Activated CD8-positive, alpha-beta memory T cell treated with anti-CD3 and anti-CD28 coated beads, Interleukin-2, amount 50 U/mL, for 1 hour (primary cell): ENCODE measurements at regions not wholly inside any gene's neighbourhood (a gene's known extent, or its start where the extent isn't known, plus 50 kb on each side); places are given as distances from the start of the nearest gene placed in this dataset.
"Not testable (repeated sequence)": the region's sequence is repeated elsewhere in the genome, so short reads cannot be mapped to it uniquely, and the experiment has no call there.

Source experiments
- DNase-seq: peaks from one replicate; pipeline ENCODE4 v3.0.0-alpha.2; 2020; ENCODE audit errors: extremely low read depth

- not testable (repeated sequence) for DNase-seq
Observed at GRCh38 chr10:45056806-45057205, 56.1 kb downstream of the ZNF22 start.

GRCh38 chr10:45058580-45058979 is 57.9 kb downstream of the ZNF22 start:
- no peak for DNase-seq

GRCh38 chr10:45058992-45059561 is 58.4 kb downstream of the ZNF22 start:
- no peak for DNase-seq

GRCh38 chr10:45059632-45060031 is 58.9 kb downstream of the ZNF22 start:
- DNase-seq = no peak

- no peak for DNase-seq
Observed at GRCh38 chr10:45061982-45062381, 61.3 kb downstream of the ZNF22 start.

GRCh38 chr10:45063591-45064231 is 63.0 kb downstream of the ZNF22 start:
- DNase-seq = no peak

- no peak for DNase-seq
Observed at GRCh38 chr10:45064998-45065397, 64.3 kb downstream of the ZNF22 start.

GRCh38 chr10:45071043-45071813 is 70.5 kb downstream of the ZNF22 start:
- no peak for DNase-seq

- DNase-seq = no peak
Observed at GRCh38 chr10:45075216-45075615, 74.5 kb downstream of the ZNF22 start.

GRCh38 chr10:45075826-45076380 is 75.2 kb downstream of the ZNF22 start:
- no peak for DNase-seq

- no peak for DNase-seq
Observed at GRCh38 chr10:45076891-45077290, 76.2 kb downstream of the ZNF22 start.

GRCh38 chr10:45080331-45080730 is 79.6 kb downstream of the ZNF22 start:
- no peak for DNase-seq

GRCh38 chr10:45082176-45082575 is 81.5 kb downstream of the ZNF22 start:
- DNase-seq = no peak

- DNase-seq = no peak
Observed at GRCh38 chr10:45091968-45092367, 91.2 kb downstream of the ZNF22 start.

- DNase-seq = no peak
Observed at GRCh38 chr10:45093945-45094344, 93.2 kb downstream of the ZNF22 start.

- no peak for DNase-seq
Observed at GRCh38 chr10:45095286-45095685, 94.6 kb downstream of the ZNF22 start.

- DNase-seq = no peak
Observed at GRCh38 chr10:45096001-45096400, 95.3 kb downstream of the ZNF22 start.

- DNase-seq = no peak
Observed at GRCh38 chr10:45100429-45100828, 99.7 kb downstream of the ZNF22 start.

GRCh38 chr10:45104674-45105073 is 104.0 kb downstream of the ZNF22 start:
- DNase-seq = no peak

- not testable (repeated sequence) for DNase-seq
Observed at GRCh38 chr10:45105309-45105708, 104.6 kb downstream of the ZNF22 start.

- no peak for DNase-seq
Observed at GRCh38 chr10:45106236-45106856, 105.6 kb downstream of the ZNF22 start.

- no peak for DNase-seq
Observed at GRCh38 chr10:45111509-45111908, 110.8 kb downstream of the ZNF22 start.
